Colonic mucosa (tissue), 4 donors: ENCODE measurements at regions not wholly inside any gene's neighbourhood (a gene's known extent, or its start where the extent isn't known, plus 50 kb on each side); places are given as distances from the start of the nearest gene placed in this dataset.

Experiments used
- DNase-seq: peaks from one replicate; pipeline ENCODE4 v3.0.0-alpha.2; 2020
- H3K27ac ChIP-seq: fragments of 200-600 bp; one replicate; pipeline ENCODE4 v1.8.0; 2021
- H3K27me3 ChIP-seq: fragments of 200-600 bp; one replicate; pipeline ENCODE4 v1.8.0; 2021
- H3K36me3 ChIP-seq: fragments of 200-600 bp; one replicate; pipeline ENCODE4 v1.8.0; 2021
- H3K4me1 ChIP-seq: fragments of 200-600 bp; one replicate; pipeline ENCODE4 v1.8.0; 2021; ENCODE audit warnings: mild to moderate bottlenecking
- H3K4me3 ChIP-seq: fragments of 200-600 bp; one replicate; pipeline ENCODE4 v1.8.0; 2021
- H3K9ac ChIP-seq, 2 donors: one replicate each; pipeline ENCODE4 v1.7.0; 2013; ENCODE audit warnings: control low read depth in 2 of 2, low read depth in 2 of 2, low read length in 2 of 2
- H3K9me3 ChIP-seq: fragments of 200-600 bp; one replicate; pipeline ENCODE4 v1.8.0; 2021
- CTCF ChIP-seq: fragments of 200-600 bp; IDR thresholded peaks from one replicate; pipeline ENCODE4 v1.8.0; 2022; ENCODE audit warnings: antibody characterized with exemption, mild to moderate bottlenecking
- intact Hi-C: fragments of 100-400 bp; cut with DNase I; formaldehyde crosslinking; loops from one replicate; pipeline ENCODE4 v1.14.1; 2022
- donor health status: healthy.
- donor health status: DM: no; HTN: no; CAD: no.
- donor health status: DM: no; HTN: no; CAD: no.

GRCh38 chr2:239597216-239597615 lies 196.4 kb upstream of the HDAC4 start:
- peak; percentile 7 for DNase-seq
- no peaks in the 10 kb centered on the region for H3K27me3 ChIP-seq
- H3K27ac ChIP-seq, result no peak overlapping the region
- H3K9me3 ChIP-seq, result no peaks in the 10 kb centered on the region
- no peak overlapping the region for H3K4me3 ChIP-seq
- TF ChIP-seq CTCF, result no peak
- no peak overlapping the region for H3K9ac ChIP-seq
- H3K4me1 ChIP-seq, result no peaks in the 10 kb centered on the region
- intact Hi-C loops, result no loop called here
- no peaks in the 10 kb centered on the region for H3K36me3 ChIP-seq

- TF ChIP-seq CTCF, result no peak
- Histone ChIP-seq H3K27me3 (no peaks in the 10 kb centered on the region), H3K27ac (no peak overlapping the region), H3K4me3 (no peak overlapping the region), H3K36me3 (no peaks in the 10 kb centered on the region), H3K9ac (no peak overlapping the region), H3K9me3 (no peaks in the 10 kb centered on the region), H3K4me1 (no peaks in the 10 kb centered on the region)
- intact Hi-C loops, result no loop called here
- DNase-seq, result peak; percentile 6
Observed at GRCh38 chr2:239596792-239597191, 196.0 kb upstream of the HDAC4 start.

GRCh38 chr2:239596253-239596652 lies 195.4 kb upstream of the HDAC4 start:
- DNase-seq, result peak; percentile 10
- intact Hi-C loops, result no loop called here
- TF ChIP-seq CTCF, result no peak

GRCh38 chr2:239595726-239596125 lies 194.9 kb upstream of the HDAC4 start:
- no peak for TF ChIP-seq CTCF
- peak; percentile 9 for DNase-seq
- H3K4me1 ChIP-seq, result no peaks in the 10 kb centered on the region
- no peak overlapping the region for H3K9ac ChIP-seq
- H3K27ac ChIP-seq, result no peak overlapping the region
- H3K36me3 ChIP-seq, result no peaks in the 10 kb centered on the region
- H3K4me3 ChIP-seq, result no peak overlapping the region
- no peaks in the 10 kb centered on the region for H3K27me3 ChIP-seq
- H3K9me3 ChIP-seq, result no peaks in the 10 kb centered on the region
- intact Hi-C loops, result no loop called here

More at GRCh38 chr2:239596253-239596652, 195.4 kb upstream of the HDAC4 start:
- no peaks in the 10 kb centered on the region for H3K4me1 ChIP-seq
- no peak overlapping the region for H3K27ac ChIP-seq
- H3K9me3 ChIP-seq, result no peaks in the 10 kb centered on the region
- H3K36me3 ChIP-seq, result no peaks in the 10 kb centered on the region
- no peaks in the 10 kb centered on the region for H3K27me3 ChIP-seq
- no peak overlapping the region for H3K9ac ChIP-seq
- no peak overlapping the region for H3K4me3 ChIP-seq

- peak; percentile 9 for DNase-seq
- Histone ChIP-seq H3K4me1 (no peaks in the 10 kb centered on the region), H3K27ac (no peak overlapping the region), H3K9ac (no peak overlapping the region), H3K36me3 (no peaks in the 10 kb centered on the region), H3K9me3 (no peaks in the 10 kb centered on the region), H3K4me3 (no peak overlapping the region), H3K27me3 (no peaks in the 10 kb centered on the region)
- no peak for TF ChIP-seq CTCF
- intact Hi-C loops, result no loop called here
Observed at GRCh38 chr2:239594772-239595608, 194.2 kb upstream of the HDAC4 start.
